Esophagus squamous epithelium (tissue), 4 donors: ENCODE measurements at regions not wholly inside any gene's neighbourhood (a gene's known extent, or its start where the extent isn't known, plus 50 kb on each side); places are given as distances from the start of the nearest gene placed in this dataset.

Experiments used
- CTCF ChIP-seq, 6 experiments: fragments of 450-650 bp in 4 of 6; fragments of 200-600 bp in 2 of 6; sonication (generic) in 2 of 6; IDR thresholded peaks; one replicate each; pipeline ENCODE4 v1.5.1; 2016 to 2019; ENCODE audit warnings: antibody characterized with exemption in 6 of 6, mild to moderate bottlenecking in 4 of 6, moderate library complexity in 4 of 6
- POLR2A ChIP-seq, 4 donors: fragments of 450-650 bp; IDR thresholded peaks; one replicate each; pipeline ENCODE4 v1.6.1; 2017; ENCODE audit warnings: antibody characterized with exemption in 4 of 4, mild to moderate bottlenecking in 4 of 4, moderate library complexity in 3 of 4

- TF ChIP-seq CTCF (IDR thresholded peaks at IDR 0.05), result no peak
- TF ChIP-seq POLR2A (IDR thresholded peaks at IDR 0.05), result no peak
These were observed 695.9 kb upstream of the LRRTM4 start for GRCh38 chr2:78218066-78218465.
